IPS DF 6.9 (cell line): ENCODE measurements at regions not wholly inside any gene's neighbourhood (a gene's known extent, or its start where the extent isn't known, plus 50 kb on each side); places are given as distances from the start of the nearest gene placed in this dataset.

Experiments used
- DNase-seq: peaks from one replicate; pipeline ENCODE4 v3.0.0-alpha.2; 2013; ENCODE audit warnings: low read depth, low spot score
- H3K27ac ChIP-seq: one replicate; pipeline ENCODE4 v1.5.1; 2013; ENCODE audit warnings: low read length, control low read depth
- H3K27me3 ChIP-seq: 2 replicates; pipeline ENCODE4 v1.6.1; 2013; ENCODE audit warnings: mild to moderate bottlenecking, low read length; ENCODE audit not compliant: control insufficient read depth, insufficient read depth
- H3K36me3 ChIP-seq: 2 replicates; pipeline ENCODE4 v1.6.1; 2013; ENCODE audit warnings: low read length; ENCODE audit not compliant: control insufficient read depth, insufficient read depth
- H3K4me1 ChIP-seq: 2 replicates; pipeline ENCODE4 v1.6.1; 2013; ENCODE audit warnings: low read length; ENCODE audit not compliant: control insufficient read depth, insufficient read depth
- H3K4me3 ChIP-seq: 2 replicates; pipeline ENCODE4 v1.5.1; 2013; ENCODE audit warnings: mild to moderate bottlenecking, low read length
- H3K9me3 ChIP-seq: 2 replicates; pipeline ENCODE4 v1.6.1; 2013; ENCODE audit warnings: low read length, inconsistent platforms; ENCODE audit not compliant: control insufficient read depth, insufficient read depth
- WGBS: extraction: QIAGEN DNeasy Blood & Tissue Kit; methylation state at CpG from one replicate; pipeline ENCODE4 v1.1.7; 2013; ENCODE audit warnings: mixed read lengths, missing lambda C conversion rate; ENCODE audit not compliant: insufficient read length, insufficient coverage; 5-methylcytosine and 5-hydroxymethylcytosine counted together

DNA sequence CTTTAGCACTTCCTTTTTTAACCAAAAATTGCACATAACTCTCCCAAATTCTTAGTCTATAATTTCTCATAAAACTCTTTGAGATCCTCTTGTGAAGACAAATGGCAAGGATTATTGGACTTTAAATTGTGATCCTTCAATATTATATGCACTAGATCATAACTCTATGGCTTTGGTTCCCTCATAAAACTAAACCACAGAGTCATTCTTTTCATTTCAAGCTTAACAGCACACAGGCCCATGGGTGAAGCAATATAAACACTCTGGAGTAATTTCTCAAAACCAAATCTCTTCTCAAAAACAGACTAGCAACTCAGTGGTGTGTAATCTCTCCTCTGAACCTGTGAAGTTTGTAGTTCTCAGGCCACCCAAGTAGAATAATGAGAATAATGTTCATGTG, 171.0 kb upstream of the NECTIN3 start:
- H3K4me1 ChIP-seq: no peaks in the 10 kb centered on the region
- H3K9me3 ChIP-seq: no peaks in the 10 kb centered on the region
- H3K27me3 ChIP-seq: no peaks in the 10 kb centered on the region
- no peak overlapping the region for H3K27ac ChIP-seq
- no peak for DNase-seq
- H3K36me3 ChIP-seq: no peaks in the 10 kb centered on the region
- H3K4me3 ChIP-seq: no peak overlapping the region

DNA sequence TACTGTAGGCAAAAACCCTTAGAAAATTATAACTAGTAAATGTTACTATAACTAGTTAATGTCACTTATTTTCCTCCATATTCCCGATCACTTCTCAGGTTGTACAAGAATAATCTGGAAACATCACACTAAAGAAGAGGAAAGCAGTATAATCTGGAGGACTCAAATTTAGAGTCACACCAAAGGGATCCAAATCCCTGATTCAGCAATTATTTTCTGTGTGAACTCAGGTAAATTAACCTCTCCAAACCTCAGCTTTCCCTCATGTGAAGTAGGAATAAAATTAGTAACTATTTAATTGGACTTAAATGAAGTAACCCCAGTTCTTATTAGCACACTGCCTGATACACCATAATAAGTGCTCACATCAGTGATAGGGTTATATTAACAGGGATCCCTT, 170.1 kb upstream of the NECTIN3 start:
- H3K27me3 ChIP-seq: no peaks in the 10 kb centered on the region
- H3K36me3 ChIP-seq: no peaks in the 10 kb centered on the region
- H3K27ac ChIP-seq: no peak overlapping the region
- H3K9me3 ChIP-seq: no peaks in the 10 kb centered on the region
- H3K4me3 ChIP-seq: no peak overlapping the region
- H3K4me1 ChIP-seq: no peaks in the 10 kb centered on the region
- DNase-seq: no peak
- WGBS: no CpG with 5 or more reads among the region's 1 CpG

DNA sequence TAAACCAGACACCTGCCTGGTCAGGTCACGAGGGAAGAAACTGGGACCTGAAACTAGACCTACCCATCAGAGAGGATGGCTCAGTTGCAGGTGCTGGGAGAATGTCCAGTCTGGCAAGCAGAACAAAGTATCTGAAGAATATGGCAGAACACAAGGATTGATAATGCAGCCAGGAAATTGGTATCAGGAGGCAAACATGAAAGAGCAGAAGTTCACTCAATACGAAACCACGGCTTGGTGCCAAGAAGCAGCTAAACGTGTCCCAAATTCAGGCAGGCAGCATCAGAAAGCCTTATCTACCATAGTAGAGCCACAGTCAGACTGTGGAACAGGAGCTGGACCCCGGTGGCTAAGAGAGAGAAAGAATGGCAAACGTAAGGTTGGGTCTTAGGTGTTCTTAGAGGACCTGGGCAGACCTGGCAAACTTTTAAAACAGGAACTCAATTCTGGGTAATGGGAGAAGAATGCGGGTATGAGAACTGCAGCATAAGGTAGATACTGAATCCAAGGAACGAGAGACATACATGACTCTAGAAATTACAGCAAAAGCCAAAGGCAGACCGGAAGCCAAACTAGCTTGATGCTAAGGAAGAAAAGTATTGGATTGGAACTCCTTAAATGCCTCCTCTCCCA, 169.0 kb upstream of the NECTIN3 start:
- Histone ChIP-seq H3K27ac (no peak overlapping the region), H3K4me3 (no peak overlapping the region), H3K27me3 (no peaks in the 10 kb centered on the region), H3K36me3 (no peaks in the 10 kb centered on the region), H3K9me3 (no peaks in the 10 kb centered on the region), H3K4me1 (no peaks in the 10 kb centered on the region)
- WGBS: no CpG with 5 or more reads among the region's 9 CpGs
- DNase-seq: no peak

DNA sequence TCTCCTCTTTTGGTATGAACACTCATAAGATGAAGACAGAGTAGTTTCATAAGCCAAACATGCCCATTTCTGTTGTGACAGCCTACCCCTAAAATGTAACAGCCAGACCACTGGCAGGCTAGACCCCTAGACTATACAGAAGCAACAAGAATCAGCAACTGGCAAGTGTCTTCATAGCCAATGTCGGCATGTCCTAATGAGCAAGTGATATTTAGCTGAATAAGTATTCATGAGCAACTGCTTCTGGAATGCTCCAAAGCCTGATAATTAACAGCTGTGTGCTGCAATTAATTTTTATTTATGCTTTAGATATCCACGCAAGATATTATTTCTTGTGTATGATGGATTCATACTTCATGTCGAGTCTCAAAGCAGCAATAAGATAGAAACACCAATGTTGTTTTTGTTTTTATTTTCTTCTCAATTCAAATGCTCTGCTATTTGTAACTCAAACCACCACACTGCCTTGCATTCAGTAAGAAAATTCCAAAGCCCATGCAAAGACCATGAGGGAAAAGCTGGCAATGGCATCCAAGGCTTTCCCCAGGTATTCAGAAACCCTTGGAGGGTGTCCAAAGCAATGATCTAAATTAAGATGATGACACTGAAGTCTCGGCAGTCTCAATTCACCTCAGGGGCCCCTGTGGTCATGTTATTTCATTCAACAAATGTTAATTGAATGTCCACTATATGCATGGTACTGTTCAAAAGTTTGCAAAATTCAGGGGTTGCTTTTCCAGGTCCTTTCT, 167.7 kb upstream of the NECTIN3 start:
- Histone ChIP-seq H3K4me1 (no peaks in the 10 kb centered on the region), H3K27ac (no peak overlapping the region), H3K27me3 (no peaks in the 10 kb centered on the region), H3K4me3 (no peak overlapping the region), H3K36me3 (no peaks in the 10 kb centered on the region), H3K9me3 (no peaks in the 10 kb centered on the region)
- WGBS: no CpG with 5 or more reads among the region's 4 CpGs
- no peak for DNase-seq

DNA sequence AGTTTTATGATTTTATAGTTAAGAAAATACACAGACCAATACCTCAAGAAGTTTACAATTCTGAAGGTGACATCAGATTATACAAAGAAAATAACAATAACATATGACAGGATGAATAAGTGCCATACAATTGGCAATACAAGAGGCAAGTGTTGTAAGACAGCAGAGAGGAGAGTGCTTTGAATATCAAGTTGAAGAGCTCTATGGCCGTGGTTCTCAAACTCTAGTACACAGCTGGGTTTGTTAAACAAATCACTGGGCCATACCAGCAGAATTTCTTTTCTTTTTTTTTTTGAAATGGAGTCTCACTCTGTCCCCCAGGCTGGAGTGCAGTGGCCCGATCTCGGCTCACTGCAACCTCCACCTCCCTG, 167.1 kb upstream of the NECTIN3 start:
- no CpG with 5 or more reads among the region's 3 CpGs for WGBS
- H3K4me1 ChIP-seq: no peaks in the 10 kb centered on the region
- no peak for DNase-seq
- H3K27ac ChIP-seq: no peak overlapping the region
- no peak overlapping the region for H3K4me3 ChIP-seq
- H3K36me3 ChIP-seq: no peaks in the 10 kb centered on the region
- H3K9me3 ChIP-seq: no peaks in the 10 kb centered on the region
- no peaks in the 10 kb centered on the region for H3K27me3 ChIP-seq

DNA sequence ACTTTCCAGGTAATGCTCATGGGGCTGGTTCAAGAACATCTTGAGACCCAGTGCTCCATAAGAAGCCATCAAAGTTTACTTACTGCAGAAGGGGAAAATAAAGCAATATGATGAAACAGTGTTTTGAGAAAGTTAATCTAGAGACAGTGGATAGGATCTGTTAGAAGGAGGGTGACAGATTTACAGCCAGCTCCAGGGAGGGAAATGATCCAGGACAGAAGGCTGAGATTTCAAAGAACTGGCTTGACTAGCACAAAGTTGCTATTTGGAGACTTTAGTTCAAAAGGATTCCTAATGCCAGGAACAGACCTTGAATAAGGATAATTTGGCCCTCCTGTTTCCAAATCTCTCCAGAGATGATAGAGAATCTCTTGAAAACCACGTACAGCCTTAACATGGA, 166.5 kb upstream of the NECTIN3 start:
- H3K4me3 ChIP-seq: no peak overlapping the region
- WGBS: no CpG with 5 or more reads among the region's 1 CpG
- no peak overlapping the region for H3K27ac ChIP-seq
- H3K4me1 ChIP-seq: no peaks in the 10 kb centered on the region
- H3K27me3 ChIP-seq: no peaks in the 10 kb centered on the region
- H3K36me3 ChIP-seq: no peaks in the 10 kb centered on the region
- no peak for DNase-seq
- no peaks in the 10 kb centered on the region for H3K9me3 ChIP-seq

DNA sequence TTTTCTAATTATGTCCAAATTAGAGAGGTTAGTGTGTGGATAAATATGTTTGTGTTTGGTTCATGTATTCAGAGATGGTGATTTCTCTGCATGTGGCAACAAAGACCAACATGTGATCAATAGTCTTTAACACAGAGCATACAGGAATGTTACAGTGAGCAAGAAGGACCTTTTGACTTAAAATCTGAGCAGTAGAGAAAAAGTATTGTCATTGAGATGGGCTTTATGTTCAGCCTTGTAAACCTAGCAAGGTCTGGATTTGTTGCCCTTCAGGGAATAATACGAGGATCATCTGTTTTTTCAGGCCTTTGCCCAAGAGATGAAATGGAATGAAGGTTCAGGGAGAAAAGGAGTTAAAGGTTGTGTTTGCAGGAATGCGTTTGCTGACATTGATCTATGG, 161.8 kb upstream of the NECTIN3 start:
- no peaks in the 10 kb centered on the region for H3K4me1 ChIP-seq
- no peaks in the 10 kb centered on the region for H3K27me3 ChIP-seq
- no peak overlapping the region for H3K27ac ChIP-seq
- no peak for DNase-seq
- no peak overlapping the region for H3K4me3 ChIP-seq
- 100% methylated on average over 1 of the region's 2 CpGs for WGBS
- no peaks in the 10 kb centered on the region for H3K9me3 ChIP-seq
- H3K36me3 ChIP-seq: no peaks in the 10 kb centered on the region

DNA sequence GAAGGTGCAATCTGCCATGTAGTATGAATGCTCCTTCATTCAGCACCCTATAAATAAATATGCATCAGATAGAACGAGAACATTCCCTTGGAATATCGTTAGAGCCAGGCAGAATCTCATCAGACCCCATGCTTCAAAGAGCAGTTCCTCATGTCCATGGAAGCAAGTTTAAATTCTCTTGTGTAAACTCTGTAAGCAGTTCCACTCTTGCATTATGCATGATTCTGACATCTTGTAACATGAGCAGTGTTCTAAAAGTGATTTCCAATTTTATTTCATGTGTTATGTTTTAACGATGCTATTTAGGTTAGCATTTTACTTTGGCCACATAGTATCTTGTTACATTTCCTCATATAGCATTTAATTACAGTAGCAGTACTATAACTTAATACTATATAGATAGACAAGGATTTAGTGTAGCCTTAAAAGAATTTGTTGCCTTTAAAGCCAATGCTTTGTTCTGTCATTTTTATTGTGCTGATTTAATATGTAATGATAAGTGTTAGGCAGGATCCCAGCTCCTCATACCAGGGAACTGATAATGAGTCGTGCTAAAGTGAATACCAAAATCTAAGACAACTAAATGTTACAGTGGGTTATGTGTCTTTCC, 161.2 kb upstream of the NECTIN3 start:
- Histone ChIP-seq H3K27ac (no peak overlapping the region), H3K4me1 (no peaks in the 10 kb centered on the region), H3K4me3 (no peak overlapping the region), H3K27me3 (no peaks in the 10 kb centered on the region), H3K36me3 (no peaks in the 10 kb centered on the region), H3K9me3 (no peaks in the 10 kb centered on the region)
- DNase-seq: no peak
- no CpG with 5 or more reads among the region's 4 CpGs for whole genome bisulfite sequencing

DNA sequence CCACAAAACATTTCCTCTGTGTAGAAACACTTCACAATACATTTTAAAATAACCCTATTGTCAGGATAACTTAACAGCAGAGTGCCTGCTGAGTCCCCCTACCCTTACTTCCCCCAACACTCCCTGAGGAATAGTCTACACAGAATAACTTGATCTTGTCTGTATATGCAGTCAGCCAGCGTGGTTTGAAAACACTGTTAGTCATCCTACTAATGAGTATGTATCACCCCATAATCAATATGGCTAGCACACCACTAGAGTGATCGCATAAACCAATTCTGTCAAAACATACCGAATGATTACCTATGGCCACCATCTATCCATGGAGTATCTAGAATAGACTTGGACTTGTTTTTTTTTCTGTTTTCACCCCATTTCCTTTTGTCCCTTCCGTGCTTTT, 152.7 kb upstream of the NECTIN3 start:
- Histone ChIP-seq H3K4me3 (no peak overlapping the region), H3K27ac (no peak overlapping the region), H3K4me1 (no peaks in the 10 kb centered on the region; the same call in 1 of the 2 replicates), H3K27me3 (no peaks in the 10 kb centered on the region), H3K36me3 (no peaks in the 10 kb centered on the region), H3K9me3 (no peaks in the 10 kb centered on the region; the same call in 1 of the 2 replicates)
- no peak for DNase-seq
- WGBS: no CpG with 5 or more reads among the region's 4 CpGs

DNA sequence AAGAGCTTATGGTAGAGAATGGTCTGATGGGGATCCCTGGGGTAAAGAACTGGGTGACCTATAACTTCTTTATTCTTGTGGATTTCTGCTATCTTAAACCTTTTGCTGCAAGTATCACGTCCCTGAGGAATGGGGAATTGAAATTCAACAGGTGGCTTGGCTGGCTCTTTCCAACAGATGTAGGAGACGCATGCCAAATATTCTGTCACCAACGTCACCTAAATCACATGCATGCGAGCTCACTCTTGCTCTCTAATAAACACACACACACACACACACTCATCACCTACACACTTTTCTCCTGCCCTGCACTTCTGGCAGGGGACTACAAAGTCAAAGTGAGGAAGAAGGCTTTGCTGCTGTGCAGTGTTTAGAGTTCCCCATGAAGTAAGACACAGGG, 145.8 kb upstream of the NECTIN3 start:
- Histone ChIP-seq H3K36me3 (no peaks in the 10 kb centered on the region), H3K4me1 (peaks cover 1% of the 10 kb centered on the region; the same call in 1 of the 2 replicates), H3K27me3 (no peaks in the 10 kb centered on the region), H3K9me3 (no peaks in the 10 kb centered on the region), H3K4me3 (no peak overlapping the region), H3K27ac (no peak overlapping the region)
- DNase-seq: no peak
- WGBS: 100% methylated on average over 1 of the region's 4 CpGs
